GM23338 (cell line): ENCODE measurements at regions not wholly inside any gene's neighbourhood (a gene's known extent, or its start where the extent isn't known, plus 50 kb on each side); places are given as distances from the start of the nearest gene placed in this dataset.

Experiments used
- ATAC-seq: fragments of 200-7000 bp; cut with Tn5 transposase; 3 replicates; pipeline ENCODE4 v1.9.1; 2020
- DNase-seq: peaks from one replicate; pipeline ENCODE4 v3.0.0-alpha.2; 2015; ENCODE audit warnings: low spot score
- H2AFZ ChIP-seq: fragments of 200-600 bp; sonication (generic); 2 replicates; pipeline ENCODE4 v1.8.0; 2016; ENCODE audit warnings: antibody characterized with exemption, mild to moderate bottlenecking, moderate library complexity
- H3F3A ChIP-seq: fragments of 200-600 bp; sonication (generic); replicated peaks from 2 replicates; pipeline ENCODE4 v1.8.0; 2017; ENCODE audit warnings: antibody characterized with exemption, mixed run types, low read depth
- H3K27ac ChIP-seq: fragments of 200-600 bp; sonication (generic); 2 replicates; pipeline ENCODE4 v1.6.1; 2016; ENCODE audit warnings: low read depth
- H3K27me3 ChIP-seq: fragments of 200-600 bp; sonication (generic); 2 replicates; pipeline ENCODE4 v1.8.0; 2016; ENCODE audit warnings: mild to moderate bottlenecking, mixed run types, moderate library complexity; ENCODE audit not compliant: insufficient read depth
- H3K36me3 ChIP-seq: fragments of 200-600 bp; sonication (generic); 2 replicates; pipeline ENCODE4 v1.8.0; 2016; ENCODE audit warnings: mild to moderate bottlenecking; ENCODE audit not compliant: insufficient read depth
- H3K4me1 ChIP-seq: fragments of 200-600 bp; sonication (generic); 2 replicates; pipeline ENCODE4 v1.8.0; 2016; ENCODE audit warnings: mild to moderate bottlenecking, moderate library complexity; ENCODE audit not compliant: insufficient read depth
- H3K4me2 ChIP-seq: fragments of 200-600 bp; sonication (generic); 2 replicates; pipeline ENCODE4 v1.7.1; 2017; ENCODE audit warnings: mixed run types
- H3K4me3 ChIP-seq: fragments of 200-600 bp; sonication (generic); 2 replicates; pipeline ENCODE4 v1.6.1; 2016; ENCODE audit warnings: mixed run types
- H3K79me2 ChIP-seq: fragments of 200-600 bp; sonication (generic); replicated peaks from 2 replicates; pipeline ENCODE4 v1.8.0; 2017; ENCODE audit warnings: mild to moderate bottlenecking; ENCODE audit not compliant: insufficient read depth
- H3K9me2 ChIP-seq: fragments of 200-600 bp; sonication (generic); 2 replicates; pipeline ENCODE4 v1.8.0; 2017; ENCODE audit not compliant: insufficient read depth
- H4K20me1 ChIP-seq: fragments of 200-600 bp; sonication (generic); replicated peaks from 2 replicates; pipeline ENCODE4 v1.8.0; 2017; ENCODE audit warnings: mild to moderate bottlenecking; ENCODE audit not compliant: insufficient read depth
- H3K27ac Mint-ChIP-seq: 2 replicates; pipeline ENCODE4 v1.8.0; 2020; ENCODE audit warnings: inconsistent platforms, mild to moderate bottlenecking, moderate library complexity, mixed read lengths
- H3K27me3 Mint-ChIP-seq: 3 replicates; pipeline ENCODE4 v1.8.0; 2022; ENCODE audit warnings: low read depth, mild to moderate bottlenecking, moderate library complexity, mixed read lengths, inconsistent platforms; ENCODE audit not compliant: insufficient read depth, poor library complexity
- H3K36me3 Mint-ChIP-seq: 3 replicates; pipeline ENCODE4 v1.8.0; 2021; ENCODE audit warnings: low read depth, mild to moderate bottlenecking, inconsistent platforms, moderate library complexity, mixed read lengths
- H3K4me1 Mint-ChIP-seq: 3 replicates; pipeline ENCODE4 v1.8.0; 2020; ENCODE audit warnings: mild to moderate bottlenecking, inconsistent platforms, mixed read lengths
- H3K4me3 Mint-ChIP-seq: 3 replicates; pipeline ENCODE4 v1.8.0; 2021; ENCODE audit warnings: moderate library complexity, mild to moderate bottlenecking, inconsistent platforms, mixed read lengths
- H3K9me3 Mint-ChIP-seq: 3 replicates; pipeline ENCODE4 v1.8.0; 2020; ENCODE audit warnings: moderate library complexity, mild to moderate bottlenecking, inconsistent platforms, mixed read lengths
- CREB1 ChIP-seq: fragments of 250-450 bp; sonication (Bioruptor Pico); IDR thresholded peaks from 2 replicates; pipeline ENCODE4 v1.5.0; 2020; ENCODE audit warnings: low read depth, mild to moderate bottlenecking, moderate library complexity
- EZH2 ChIP-seq: fragments of 200-600 bp; sonication (generic); IDR thresholded peaks from one replicate; pipeline ENCODE4 v1.8.0; 2017; ENCODE audit warnings: antibody characterized with exemption, mild to moderate bottlenecking, low read depth; ENCODE audit not compliant: unreplicated experiment
- EZH2phosphoT487 ChIP-seq: fragments of 200-600 bp; sonication (generic); IDR thresholded peaks from one replicate; pipeline ENCODE4 v1.8.1; 2018; ENCODE audit warnings: antibody characterized with exemption; ENCODE audit not compliant: unreplicated experiment
- JUNB ChIP-seq: IDR thresholded peaks from one replicate; pipeline ENCODE4 v1.6.1; 2016; ENCODE audit warnings: antibody characterized with exemption; ENCODE audit not compliant: unreplicated experiment
- NANOG ChIP-seq: IDR thresholded peaks from 2 replicates; pipeline ENCODE4 v1.6.1; 2016; ENCODE audit warnings: antibody characterized with exemption, borderline replicate concordance
- POLR2AphosphoS5 ChIP-seq: IDR thresholded peaks from 2 replicates; pipeline ENCODE4 v1.6.1; 2016; ENCODE audit warnings: antibody characterized with exemption, low read depth
- STAT1 ChIP-seq: IDR thresholded peaks from one replicate; pipeline ENCODE4 v1.6.1; 2016; ENCODE audit warnings: antibody characterized with exemption; ENCODE audit not compliant: unreplicated experiment
- ZNF114 ChIP-seq: fragments of 250-450 bp; sonication (Bioruptor Pico); IDR thresholded peaks from 2 replicates; pipeline ENCODE4 v1.5.0; 2020; ENCODE audit warnings: mild to moderate bottlenecking, moderate library complexity
- ZNF331 ChIP-seq: fragments of 250-450 bp; sonication (Bioruptor Pico); IDR thresholded peaks from 2 replicates; pipeline ENCODE4 v1.5.0; 2020; ENCODE audit warnings: low read depth, mild to moderate bottlenecking, moderate library complexity
- TF ChIP-seq, protein P1 (sequence below), 2 experiments: fragments of 200-600 bp in 1 of 2; sonication (generic) in 1 of 2; conservative IDR thresholded peaks; 2 replicates each; pipeline versions ENCODE4 v1.5.1 to v1.6.1; 2016 to 2017; ENCODE audit warnings: antibody characterized with exemption in 2 of 2, low read depth in 2 of 2, mild to moderate bottlenecking in 2 of 2, moderate library complexity in 1 of 2
- TF ChIP-seq, protein P2 (sequence below): IDR thresholded peaks from one replicate; pipeline ENCODE4 v1.6.1; 2018; ENCODE audit warnings: antibody characterized with exemption; ENCODE audit not compliant: unreplicated experiment
- TF ChIP-seq, protein P3 (sequence below): fragments of 250-450 bp; sonication (Bioruptor Pico); IDR thresholded peaks from 2 replicates; pipeline ENCODE4 v1.5.0; 2020; ENCODE audit warnings: mild to moderate bottlenecking, moderate library complexity
- TF ChIP-seq, protein P4 (sequence below): IDR thresholded peaks from 2 replicates; pipeline ENCODE4 v1.6.1; 2016; ENCODE audit warnings: antibody characterized with exemption

DNA sequence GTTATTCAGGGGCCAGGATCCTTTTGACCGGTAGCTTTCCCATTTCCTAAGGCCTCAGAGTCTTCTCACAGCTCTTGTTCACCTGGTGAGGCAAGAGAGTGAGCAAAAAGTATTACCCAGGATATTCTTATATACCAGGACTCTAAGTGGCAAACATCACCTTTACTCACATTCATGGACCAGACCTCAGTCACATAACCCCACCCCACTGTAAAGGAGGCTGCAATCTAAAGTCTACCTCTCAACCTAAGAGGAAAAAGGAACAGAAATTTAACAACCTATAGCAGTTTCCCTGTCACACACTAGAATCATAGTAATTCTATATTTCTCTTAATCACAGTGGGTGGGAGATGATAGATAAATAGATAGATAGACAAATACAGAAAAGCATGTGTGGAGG lies 176.0 kb upstream of the PTPRZ1 start:
- H3K79me2 ChIP-seq = no peaks in the 10 kb centered on the region
- no peaks in the 10 kb centered on the region for H3K36me3 Mint-ChIP-seq
- H3K27me3 Mint-ChIP-seq = no peaks in the 10 kb centered on the region
- peaks cover 2% of the 10 kb centered on the region; the same call in 2 of the 3 replicates for H3K4me1 Mint-ChIP-seq
- no peak overlapping the region for H3K4me3 Mint-ChIP-seq
- peaks cover 4% of the 10 kb centered on the region; the same call in 1 of the 2 replicates for H3K4me1 ChIP-seq
- no peak overlapping the region for H2AFZ ChIP-seq
- peaks cover 8% of the 10 kb centered on the region; the same call in 1 of the 2 replicates for H3K9me2 ChIP-seq
- no peak overlapping the region for H3K27ac ChIP-seq
- no peaks in the 10 kb centered on the region for H3K9me3 Mint-ChIP-seq
- DNase-seq (no peak), ATAC-seq (no peak)
- no peaks in the 10 kb centered on the region for H3K36me3 ChIP-seq
- no peak overlapping the region for H3K4me3 ChIP-seq
- no peaks in the 10 kb centered on the region for H3K27me3 ChIP-seq
- no peak for TF ChIP-seq JUNB
- TF ChIP-seq CREB1 (CRISPR knock-in tag) = no peak
- TF ChIP-seq POLR2AphosphoS5 = no peak
- no peak for TF ChIP-seq EZH2phosphoT487
- TF ChIP-seq, protein P1, sequence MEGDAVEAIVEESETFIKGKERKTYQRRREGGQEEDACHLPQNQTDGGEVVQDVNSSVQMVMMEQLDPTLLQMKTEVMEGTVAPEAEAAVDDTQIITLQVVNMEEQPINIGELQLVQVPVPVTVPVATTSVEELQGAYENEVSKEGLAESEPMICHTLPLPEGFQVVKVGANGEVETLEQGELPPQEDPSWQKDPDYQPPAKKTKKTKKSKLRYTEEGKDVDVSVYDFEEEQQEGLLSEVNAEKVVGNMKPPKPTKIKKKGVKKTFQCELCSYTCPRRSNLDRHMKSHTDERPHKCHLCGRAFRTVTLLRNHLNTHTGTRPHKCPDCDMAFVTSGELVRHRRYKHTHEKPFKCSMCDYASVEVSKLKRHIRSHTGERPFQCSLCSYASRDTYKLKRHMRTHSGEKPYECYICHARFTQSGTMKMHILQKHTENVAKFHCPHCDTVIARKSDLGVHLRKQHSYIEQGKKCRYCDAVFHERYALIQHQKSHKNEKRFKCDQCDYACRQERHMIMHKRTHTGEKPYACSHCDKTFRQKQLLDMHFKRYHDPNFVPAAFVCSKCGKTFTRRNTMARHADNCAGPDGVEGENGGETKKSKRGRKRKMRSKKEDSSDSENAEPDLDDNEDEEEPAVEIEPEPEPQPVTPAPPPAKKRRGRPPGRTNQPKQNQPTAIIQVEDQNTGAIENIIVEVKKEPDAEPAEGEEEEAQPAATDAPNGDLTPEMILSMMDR (conservative IDR thresholded peaks at IDR 0.05; ENCODE audit: low read depth in 2 of 2) = no peak
- TF ChIP-seq ZNF331 = no peak
- TF ChIP-seq, protein P2, sequence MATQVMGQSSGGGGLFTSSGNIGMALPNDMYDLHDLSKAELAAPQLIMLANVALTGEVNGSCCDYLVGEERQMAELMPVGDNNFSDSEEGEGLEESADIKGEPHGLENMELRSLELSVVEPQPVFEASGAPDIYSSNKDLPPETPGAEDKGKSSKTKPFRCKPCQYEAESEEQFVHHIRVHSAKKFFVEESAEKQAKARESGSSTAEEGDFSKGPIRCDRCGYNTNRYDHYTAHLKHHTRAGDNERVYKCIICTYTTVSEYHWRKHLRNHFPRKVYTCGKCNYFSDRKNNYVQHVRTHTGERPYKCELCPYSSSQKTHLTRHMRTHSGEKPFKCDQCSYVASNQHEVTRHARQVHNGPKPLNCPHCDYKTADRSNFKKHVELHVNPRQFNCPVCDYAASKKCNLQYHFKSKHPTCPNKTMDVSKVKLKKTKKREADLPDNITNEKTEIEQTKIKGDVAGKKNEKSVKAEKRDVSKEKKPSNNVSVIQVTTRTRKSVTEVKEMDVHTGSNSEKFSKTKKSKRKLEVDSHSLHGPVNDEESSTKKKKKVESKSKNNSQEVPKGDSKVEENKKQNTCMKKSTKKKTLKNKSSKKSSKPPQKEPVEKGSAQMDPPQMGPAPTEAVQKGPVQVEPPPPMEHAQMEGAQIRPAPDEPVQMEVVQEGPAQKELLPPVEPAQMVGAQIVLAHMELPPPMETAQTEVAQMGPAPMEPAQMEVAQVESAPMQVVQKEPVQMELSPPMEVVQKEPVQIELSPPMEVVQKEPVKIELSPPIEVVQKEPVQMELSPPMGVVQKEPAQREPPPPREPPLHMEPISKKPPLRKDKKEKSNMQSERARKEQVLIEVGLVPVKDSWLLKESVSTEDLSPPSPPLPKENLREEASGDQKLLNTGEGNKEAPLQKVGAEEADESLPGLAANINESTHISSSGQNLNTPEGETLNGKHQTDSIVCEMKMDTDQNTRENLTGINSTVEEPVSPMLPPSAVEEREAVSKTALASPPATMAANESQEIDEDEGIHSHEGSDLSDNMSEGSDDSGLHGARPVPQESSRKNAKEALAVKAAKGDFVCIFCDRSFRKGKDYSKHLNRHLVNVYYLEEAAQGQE = no peak
- TF ChIP-seq, protein P3, sequence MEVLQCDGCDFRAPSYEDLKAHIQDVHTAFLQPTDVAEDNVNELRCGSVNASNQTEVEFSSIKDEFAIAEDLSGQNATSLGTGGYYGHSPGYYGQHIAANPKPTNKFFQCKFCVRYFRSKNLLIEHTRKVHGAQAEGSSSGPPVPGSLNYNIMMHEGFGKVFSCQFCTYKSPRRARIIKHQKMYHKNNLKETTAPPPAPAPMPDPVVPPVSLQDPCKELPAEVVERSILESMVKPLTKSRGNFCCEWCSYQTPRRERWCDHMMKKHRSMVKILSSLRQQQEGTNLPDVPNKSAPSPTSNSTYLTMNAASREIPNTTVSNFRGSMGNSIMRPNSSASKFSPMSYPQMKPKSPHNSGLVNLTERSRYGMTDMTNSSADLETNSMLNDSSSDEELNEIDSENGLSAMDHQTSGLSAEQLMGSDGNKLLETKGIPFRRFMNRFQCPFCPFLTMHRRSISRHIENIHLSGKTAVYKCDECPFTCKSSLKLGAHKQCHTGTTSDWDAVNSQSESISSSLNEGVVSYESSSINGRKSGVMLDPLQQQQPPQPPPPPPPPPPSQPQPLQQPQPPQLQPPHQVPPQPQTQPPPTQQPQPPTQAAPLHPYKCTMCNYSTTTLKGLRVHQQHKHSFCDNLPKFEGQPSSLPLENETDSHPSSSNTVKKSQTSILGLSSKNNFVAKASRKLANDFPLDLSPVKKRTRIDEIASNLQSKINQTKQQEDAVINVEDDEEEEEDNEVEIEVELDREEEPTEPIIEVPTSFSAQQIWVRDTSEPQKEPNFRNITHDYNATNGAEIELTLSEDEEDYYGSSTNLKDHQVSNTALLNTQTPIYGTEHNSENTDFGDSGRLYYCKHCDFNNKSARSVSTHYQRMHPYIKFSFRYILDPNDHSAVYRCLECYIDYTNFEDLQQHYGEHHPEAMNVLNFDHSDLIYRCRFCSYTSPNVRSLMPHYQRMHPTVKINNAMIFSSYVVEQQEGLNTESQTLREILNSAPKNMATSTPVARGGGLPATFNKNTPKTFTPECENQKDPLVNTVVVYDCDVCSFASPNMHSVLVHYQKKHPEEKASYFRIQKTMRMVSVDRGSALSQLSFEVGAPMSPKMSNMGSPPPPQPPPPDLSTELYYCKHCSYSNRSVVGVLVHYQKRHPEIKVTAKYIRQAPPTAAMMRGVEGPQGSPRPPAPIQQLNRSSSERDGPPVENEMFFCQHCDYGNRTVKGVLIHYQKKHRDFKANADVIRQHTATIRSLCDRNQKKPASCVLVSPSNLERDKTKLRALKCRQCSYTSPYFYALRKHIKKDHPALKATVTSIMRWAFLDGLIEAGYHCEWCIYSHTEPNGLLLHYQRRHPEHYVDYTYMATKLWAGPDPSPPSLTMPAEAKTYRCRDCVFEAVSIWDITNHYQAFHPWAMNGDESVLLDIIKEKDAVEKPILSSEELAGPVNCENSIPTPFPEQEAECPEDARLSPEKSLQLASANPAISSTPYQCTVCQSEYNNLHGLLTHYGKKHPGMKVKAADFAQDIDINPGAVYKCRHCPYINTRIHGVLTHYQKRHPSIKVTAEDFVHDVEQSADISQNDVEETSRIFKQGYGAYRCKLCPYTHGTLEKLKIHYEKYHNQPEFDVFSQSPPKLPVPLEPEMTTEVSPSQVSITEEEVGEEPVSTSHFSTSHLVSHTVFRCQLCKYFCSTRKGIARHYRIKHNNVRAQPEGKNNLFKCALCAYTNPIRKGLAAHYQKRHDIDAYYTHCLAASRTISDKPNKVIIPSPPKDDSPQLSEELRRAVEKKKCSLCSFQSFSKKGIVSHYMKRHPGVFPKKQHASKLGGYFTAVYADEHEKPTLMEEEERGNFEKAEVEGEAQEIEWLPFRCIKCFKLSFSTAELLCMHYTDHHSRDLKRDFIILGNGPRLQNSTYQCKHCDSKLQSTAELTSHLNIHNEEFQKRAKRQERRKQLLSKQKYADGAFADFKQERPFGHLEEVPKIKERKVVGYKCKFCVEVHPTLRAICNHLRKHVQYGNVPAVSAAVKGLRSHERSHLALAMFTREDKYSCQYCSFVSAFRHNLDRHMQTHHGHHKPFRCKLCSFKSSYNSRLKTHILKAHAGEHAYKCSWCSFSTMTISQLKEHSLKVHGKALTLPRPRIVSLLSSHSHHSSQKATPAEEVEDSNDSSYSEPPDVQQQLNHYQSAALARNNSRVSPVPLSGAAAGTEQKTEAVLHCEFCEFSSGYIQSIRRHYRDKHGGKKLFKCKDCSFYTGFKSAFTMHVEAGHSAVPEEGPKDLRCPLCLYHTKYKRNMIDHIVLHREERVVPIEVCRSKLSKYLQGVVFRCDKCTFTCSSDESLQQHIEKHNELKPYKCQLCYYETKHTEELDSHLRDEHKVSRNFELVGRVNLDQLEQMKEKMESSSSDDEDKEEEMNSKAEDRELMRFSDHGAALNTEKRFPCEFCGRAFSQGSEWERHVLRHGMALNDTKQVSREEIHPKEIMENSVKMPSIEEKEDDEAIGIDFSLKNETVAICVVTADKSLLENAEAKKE (CRISPR knock-in tag) = no peak
- no peak for TF ChIP-seq NANOG
- TF ChIP-seq EZH2 = no peak
- TF ChIP-seq, protein P4, sequence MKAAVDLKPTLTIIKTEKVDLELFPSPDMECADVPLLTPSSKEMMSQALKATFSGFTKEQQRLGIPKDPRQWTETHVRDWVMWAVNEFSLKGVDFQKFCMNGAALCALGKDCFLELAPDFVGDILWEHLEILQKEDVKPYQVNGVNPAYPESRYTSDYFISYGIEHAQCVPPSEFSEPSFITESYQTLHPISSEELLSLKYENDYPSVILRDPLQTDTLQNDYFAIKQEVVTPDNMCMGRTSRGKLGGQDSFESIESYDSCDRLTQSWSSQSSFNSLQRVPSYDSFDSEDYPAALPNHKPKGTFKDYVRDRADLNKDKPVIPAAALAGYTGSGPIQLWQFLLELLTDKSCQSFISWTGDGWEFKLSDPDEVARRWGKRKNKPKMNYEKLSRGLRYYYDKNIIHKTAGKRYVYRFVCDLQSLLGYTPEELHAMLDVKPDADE = no peak
- TF ChIP-seq ZNF114 (CRISPR knock-in tag) = no peak
- TF ChIP-seq STAT1 = no peak
- no peak overlapping the region for H3K27ac Mint-ChIP-seq
- H3K4me2 ChIP-seq = no peak overlapping the region
- H4K20me1 ChIP-seq = no peaks in the 10 kb centered on the region
- H3F3A ChIP-seq = no peaks in the 10 kb centered on the region
